EH (cell line): ENCODE measurements at regions not wholly inside any gene's neighbourhood (a gene's known extent, or its start where the extent isn't known, plus 50 kb on each side); places are given as distances from the start of the nearest gene placed in this dataset.

Source experiments
- DNase-seq: peaks from one replicate; pipeline ENCODE4 v3.0.0-alpha.2; 2015; ENCODE audit warnings: low read depth

DNA sequence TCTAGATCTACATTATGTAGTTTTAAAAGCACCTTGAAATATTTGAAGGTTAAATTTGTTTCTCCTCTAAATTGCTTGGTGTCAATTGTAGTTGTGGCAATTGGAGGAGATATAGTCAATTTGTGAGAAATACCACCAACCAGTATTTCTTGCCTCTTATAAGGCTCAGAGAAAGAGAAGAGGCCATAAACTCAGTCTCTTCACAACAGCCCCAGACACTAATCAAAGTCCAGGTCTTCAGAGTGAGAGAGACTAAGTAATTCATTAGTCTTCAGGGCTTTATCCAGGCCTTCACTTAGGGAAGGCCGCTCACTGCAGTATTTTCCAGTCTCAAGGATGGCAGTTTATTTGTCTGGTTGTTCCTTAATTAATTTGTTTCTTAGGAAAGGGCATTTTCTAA, 168.0 kb upstream of the RGMB start:
- no peak for DNase-seq

DNA sequence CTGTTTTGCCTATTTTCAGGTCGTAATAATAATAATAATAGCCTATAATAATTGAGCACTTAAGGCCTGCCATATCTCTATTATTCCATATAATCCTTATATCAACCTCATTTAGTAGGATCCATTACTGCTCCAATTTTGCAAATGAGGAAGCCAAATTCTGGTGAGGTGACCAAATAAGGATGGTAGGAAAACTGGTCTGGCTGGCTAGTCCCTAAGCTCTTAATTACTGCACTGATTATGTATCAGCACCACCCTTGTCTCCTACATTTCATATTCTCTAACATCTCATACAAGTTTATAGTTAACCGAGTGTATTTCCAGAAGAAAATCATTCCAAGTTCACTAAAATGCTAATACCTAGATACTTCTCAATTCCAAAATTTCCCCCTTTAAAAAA, 166.5 kb upstream of the RGMB start:
- DNase-seq, result no peak

DNA sequence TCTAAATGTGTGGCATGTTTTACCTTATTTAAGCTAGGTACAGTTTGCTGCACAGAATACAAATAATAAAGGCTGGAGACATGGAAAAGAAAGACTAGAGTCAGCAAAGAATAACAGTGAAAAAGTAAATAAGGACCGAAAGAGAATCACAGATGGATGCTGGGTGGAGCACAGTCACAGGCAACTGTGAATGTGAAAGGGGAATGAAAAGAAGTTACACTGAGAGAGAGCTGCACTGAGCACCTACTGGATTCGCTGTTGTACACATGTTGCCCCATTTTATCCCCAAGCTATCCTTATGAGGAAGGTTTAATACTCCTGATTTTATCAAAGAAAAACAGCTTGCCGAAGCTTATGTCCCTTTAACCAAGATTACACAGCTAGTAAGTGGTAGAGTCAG, 165.4 kb upstream of the RGMB start:
- no peak for DNase-seq

GRCh38 chr5:98614341-98614740, 159.1 kb upstream of the RGMB start:
- DNase-seq, result no peak

DNA sequence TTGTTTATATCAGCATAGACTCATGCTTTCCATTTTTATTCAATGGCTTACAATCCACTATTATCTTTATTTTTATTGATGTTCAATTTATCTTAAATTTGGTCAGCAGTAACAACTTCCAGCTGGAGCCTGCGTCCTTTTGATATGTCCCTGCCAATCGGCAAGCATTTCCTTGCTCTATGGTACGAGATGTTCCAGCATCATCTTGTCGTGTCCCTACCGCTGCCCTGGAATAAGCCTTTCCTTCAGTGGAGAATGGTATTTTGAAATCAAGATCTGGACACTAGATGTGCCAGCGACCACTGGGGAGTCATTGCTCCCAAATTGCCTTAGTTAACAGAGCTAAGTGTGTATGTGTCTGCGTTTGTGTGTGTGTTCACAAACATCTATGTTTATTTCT, 151.6 kb upstream of the RGMB start:
- no peak for DNase-seq

GRCh38 chr5:98624145-98624880, 149.2 kb upstream of the RGMB start:
- peak; percentile 28 for DNase-seq

DNA sequence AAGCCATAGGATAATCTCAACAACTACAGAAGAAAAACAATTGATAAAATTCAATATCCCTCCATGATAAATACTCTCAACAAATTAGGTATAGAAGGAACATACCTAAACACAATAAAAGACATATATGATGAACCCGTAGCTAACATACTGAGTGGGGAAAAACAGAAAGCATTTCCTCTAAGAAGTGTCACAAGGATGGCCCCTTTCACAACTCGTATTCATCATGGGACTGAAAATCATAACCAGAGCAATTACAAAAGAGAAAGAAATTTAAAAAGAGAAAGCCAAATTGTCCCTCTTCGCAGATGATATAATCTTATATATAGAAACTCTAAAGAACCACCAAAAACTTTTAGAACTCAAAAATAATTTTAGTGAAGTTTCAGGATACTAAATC, 146.3 kb upstream of the RGMB start:
- DNase-seq, result no peak

DNA sequence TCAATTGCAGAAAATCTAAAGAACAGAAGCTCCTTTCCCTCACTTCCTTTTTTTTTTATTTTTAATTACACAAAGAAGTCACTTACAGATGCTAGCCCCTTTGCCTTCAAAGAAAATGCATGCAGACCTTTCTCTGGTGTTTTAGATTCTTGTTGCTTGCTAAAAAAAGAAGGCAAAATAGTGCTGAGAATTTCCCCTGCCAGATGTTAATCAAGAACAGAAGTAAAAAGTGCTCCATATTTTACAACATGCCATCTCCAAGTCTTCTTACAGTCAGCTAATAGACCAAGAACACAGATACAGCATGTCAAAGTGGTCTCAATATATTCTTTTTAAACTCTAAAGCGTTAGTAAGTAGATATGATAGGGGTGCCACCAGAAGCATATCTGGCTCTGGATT, 142.8 kb upstream of the RGMB start:
- peak; percentile 20 for DNase-seq

DNA sequence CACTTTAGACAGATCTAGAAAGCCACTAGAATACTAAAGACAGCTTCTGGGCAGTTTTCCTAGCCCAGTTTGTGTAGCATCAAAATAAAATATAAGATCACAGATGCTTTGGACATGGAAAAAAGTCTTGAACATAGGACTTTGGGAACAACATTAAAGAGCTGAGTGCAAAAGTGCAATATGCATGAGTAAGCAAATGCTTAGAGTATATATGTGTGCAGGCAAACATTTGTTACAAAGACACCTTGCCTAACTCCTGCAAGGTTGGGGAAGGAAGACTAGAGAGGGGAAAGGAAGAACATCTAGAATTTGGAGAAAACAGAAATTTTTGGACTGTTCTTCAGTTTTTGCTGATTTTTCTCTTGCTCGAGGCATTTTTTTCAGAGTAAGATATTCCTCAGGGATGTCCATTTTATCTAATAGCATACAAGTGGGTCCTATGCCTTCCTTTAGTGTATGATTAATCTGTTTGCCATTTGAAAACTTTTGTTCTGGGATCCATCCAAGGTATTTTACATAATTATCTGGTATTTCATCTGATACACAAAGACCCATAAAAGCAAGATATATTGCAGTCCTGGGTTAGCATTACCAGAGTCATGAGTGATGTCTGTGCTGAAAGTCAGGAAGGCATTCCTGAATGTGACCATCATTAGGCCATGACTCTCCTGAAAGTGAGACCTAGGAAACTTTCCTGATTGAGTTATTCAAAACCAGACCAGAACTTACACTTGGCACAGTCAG, 142.0 kb upstream of the RGMB start:
- DNase-seq, result peak; percentile 98

DNA sequence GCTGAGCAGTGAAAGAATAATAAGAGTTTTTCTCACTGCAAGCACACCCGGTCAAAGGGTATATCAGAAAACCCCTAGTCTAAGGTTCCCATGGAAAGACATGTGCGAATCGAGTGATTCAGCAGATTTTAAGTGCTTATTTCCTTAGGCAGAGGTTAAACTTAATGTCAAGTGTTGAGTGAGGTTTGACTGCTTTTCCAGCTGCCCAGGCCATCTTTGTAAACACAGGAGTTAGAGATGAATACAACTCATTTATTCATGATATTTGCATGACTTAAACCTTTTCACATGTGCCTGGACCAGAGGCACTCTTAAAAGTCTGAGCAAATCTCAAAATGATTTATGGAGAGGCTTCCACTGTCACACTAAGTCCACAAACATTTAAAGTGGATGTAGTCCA, 137.8 kb upstream of the RGMB start:
- DNase-seq, result peak; percentile 81

DNA sequence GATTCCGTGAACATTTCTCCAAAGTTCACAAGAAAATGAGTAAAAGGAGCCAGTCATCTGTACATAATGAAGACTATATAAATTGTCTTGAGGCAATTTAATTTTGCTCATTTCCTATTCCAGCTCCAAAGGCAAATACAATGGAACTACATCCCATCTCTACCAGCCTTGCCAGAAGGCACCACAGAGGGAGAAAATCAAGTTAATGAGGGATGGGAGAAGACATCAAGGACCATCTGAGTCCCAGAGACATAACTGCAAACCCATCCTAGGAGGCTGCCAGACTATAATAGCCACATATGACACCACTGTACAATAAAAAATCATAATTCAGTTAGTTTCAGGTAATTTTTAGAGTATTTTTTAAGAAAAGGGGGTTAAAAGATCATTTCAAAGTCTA, 136.3 kb upstream of the RGMB start:
- DNase-seq, result no peak

DNA sequence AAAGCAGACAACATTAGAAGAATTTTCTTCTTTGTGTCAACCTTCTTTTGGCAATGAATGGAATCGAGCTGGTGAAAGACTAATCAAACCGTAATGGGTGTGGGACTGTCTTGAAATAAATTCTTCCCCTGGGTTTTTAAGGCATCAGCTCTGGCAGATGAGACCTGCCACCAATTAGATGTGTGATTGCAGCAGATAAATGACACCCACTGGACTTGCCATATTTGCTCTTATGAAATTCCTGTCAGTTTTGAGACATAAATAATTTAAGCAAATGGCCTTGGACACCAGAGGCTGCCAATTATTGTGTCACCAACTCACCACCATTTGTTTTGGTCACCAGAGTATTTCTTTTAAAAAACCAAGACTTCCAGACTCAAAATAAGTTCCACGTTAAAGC, 135.9 kb upstream of the RGMB start:
- no peak for DNase-seq

DNA sequence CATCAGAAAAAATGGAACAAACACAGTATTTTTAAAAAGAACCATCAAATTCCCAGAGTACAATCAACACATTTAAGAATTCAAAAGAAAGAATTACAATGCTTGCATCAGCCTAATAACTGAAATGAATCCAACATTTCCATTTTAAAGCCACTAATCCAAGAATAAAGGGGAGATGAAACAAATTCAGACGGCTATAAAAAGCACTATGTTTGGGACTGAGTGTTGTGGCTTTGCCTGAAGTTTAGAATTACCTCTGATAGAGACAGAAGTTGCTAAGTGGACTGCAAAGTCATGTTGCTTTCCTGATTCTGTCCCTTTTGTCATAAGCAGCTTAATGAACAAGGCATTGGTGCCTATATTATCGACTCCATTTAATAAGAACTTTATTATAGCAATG, 135.4 kb upstream of the RGMB start:
- DNase-seq, result peak; percentile 36

GRCh38 chr5:98638701-98639100, 134.8 kb upstream of the RGMB start:
- DNase-seq, result peak; percentile 98

DNA sequence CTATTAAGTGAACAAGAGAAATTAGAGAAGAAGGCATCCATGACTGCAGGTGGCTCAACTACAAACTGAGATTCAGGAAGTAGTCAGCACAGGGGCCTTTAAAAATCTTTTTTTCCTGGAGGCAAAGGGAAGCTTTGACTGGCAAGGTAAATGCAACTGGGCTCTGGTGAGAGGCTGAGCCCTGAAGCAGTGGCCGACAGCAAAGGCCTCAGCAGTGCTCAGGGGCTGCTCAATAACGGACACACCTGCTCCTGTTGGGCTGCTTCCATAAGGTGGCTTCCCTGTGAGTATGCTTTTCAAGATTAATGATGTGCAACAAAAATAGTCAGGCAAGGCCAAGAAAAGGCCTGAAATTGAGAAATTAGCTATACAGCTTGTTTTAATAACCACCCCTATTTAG, 134.2 kb upstream of the RGMB start:
- DNase-seq, result no peak

DNA sequence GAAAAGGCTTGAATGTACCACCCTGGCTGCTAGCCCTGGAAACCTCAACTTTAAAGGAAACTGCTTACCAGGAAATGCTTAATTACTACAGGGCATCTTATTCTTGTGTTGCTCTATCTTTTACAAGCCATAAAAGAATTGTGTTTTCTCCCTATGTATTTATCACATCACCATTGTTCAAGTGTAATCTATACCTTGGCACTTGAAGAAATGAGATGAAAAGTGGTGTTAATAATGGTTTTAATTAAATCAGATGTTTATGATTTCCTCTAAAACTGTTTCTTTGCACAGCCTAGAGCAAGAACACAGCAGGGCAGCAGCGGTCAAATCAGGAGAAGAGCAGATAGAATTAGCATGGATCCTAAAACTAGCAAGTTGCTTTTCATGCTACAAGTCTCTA, 131.8 kb upstream of the RGMB start:
- DNase-seq, result peak; percentile 25

- no peak for DNase-seq
Measured at GRCh38 chr5:98643569-98643968, 129.9 kb upstream of the RGMB start.

GRCh38 chr5:98651715-98652114, 121.7 kb upstream of the RGMB start:
- no peak for DNase-seq

GRCh38 chr5:98656125-98656795, 117.2 kb upstream of the RGMB start:
- DNase-seq, result peak; percentile 26

DNA sequence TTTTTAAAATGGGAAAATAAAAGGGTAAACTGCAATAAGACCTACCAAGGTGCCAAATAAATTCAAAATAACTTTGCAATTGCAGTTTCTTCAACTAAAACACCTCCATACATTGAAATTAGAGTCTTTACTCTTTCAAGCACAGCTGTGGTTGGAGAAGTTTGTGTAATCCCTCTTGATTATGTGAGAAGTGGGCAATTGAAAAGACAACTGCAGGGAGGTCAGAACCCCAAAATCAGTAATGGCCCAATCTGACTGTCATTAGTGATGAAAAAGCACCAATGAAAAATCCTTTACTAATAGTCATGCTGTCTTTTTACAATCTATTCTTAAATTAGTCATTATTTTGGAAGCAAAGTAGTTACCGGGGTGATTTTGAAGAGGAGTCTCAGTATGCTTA, 116.7 kb upstream of the RGMB start:
- DNase-seq, result peak; percentile 34

DNA sequence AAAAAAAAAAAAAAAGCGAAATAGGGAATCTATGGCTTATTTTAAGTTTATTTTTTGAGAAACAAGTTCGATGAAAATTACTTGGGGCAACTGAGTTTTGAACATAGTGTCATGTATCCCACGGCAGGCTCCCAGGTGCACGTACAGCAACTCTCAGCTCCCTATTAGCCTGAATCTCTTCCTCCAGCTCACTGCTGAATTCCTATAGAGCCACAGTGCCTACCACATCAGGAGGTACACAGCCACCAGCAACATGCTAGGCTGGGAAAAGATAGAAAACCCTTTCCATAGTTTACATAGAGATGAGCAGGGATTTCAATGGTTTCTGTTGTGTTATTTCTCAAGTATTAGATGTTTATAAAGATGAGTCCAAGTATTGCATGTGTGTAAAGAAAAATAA, 115.9 kb upstream of the RGMB start:
- DNase-seq, result no peak

- no peak for DNase-seq
Measured at GRCh38 chr5:98663521-98663920, 109.9 kb upstream of the RGMB start.

DNA sequence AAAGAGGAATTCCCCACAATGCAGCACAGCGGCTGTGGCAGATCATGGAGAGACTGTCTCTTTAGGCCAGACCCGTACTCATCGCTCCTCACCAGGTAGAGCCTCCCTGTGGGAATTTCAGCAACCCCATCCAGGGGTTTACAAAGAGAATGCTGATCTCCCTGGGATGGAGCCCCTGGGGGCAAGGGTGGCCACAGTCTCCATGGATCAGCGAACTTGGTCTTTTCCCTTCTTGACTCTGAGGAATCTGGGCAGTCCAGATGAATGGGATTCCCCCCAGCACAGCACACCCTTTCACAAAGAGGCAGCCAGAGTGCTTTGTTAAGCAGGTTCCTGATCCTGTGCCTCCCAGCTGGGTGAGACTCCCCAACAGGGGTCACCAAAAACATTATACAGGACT, 108.7 kb upstream of the RGMB start:
- DNase-seq, result no peak
